HL-60 (cell line): ENCODE measurements at regions not wholly inside any gene's neighbourhood (a gene's known extent, or its start where the extent isn't known, plus 50 kb on each side); places are given as distances from the start of the nearest gene placed in this dataset.
A peak's percentile ranks its signal among the peaks of the same experiment; 100 is the strongest.

Experiments used
- DNase-seq, 2 experiments: peaks; one replicate each; pipeline ENCODE4 v3.0.0-alpha.2; 2010 to 2020; ENCODE audit warnings: low read depth in 1 of 2, low spot score in 1 of 2
- H3K27ac ChIP-seq: fragments of 250-450 bp; sonication (Bioruptor Pico); replicated peaks from 2 replicates; pipeline ENCODE4 v1.5.1; 2020; ENCODE audit warnings: mild to moderate bottlenecking, moderate library complexity
- H3K27me3 ChIP-seq: fragments of 250-450 bp; sonication (Bioruptor Pico); 2 replicates; pipeline ENCODE4 v1.5.1; 2021; ENCODE audit warnings: mild to moderate bottlenecking, moderate library complexity; ENCODE audit not compliant: insufficient read depth, poor library complexity, severe bottlenecking
- H3K4me3 ChIP-seq: replicated peaks from 2 replicates; pipeline ENCODE4 v1.5.1; 2011; ENCODE audit warnings: mild to moderate bottlenecking, control low read depth, low read length; ENCODE audit not compliant: insufficient read depth
- GABPA ChIP-seq: IDR thresholded peaks from 2 replicates; pipeline ENCODE4 v1.6.1; 2012; ENCODE audit warnings: low read depth
- POLR2AphosphoS5 ChIP-seq: IDR thresholded peaks from 2 replicates; pipeline ENCODE4 v1.6.1; 2012; ENCODE audit warnings: low read depth
- REST ChIP-seq: IDR thresholded peaks from 2 replicates; pipeline ENCODE4 v1.6.1; 2012; ENCODE audit warnings: low read depth; ENCODE audit not compliant: insufficient replicate concordance
- SPI1 ChIP-seq: IDR thresholded peaks from 2 replicates; pipeline ENCODE4 v1.6.1; 2012; ENCODE audit warnings: low read depth, mild to moderate bottlenecking, borderline replicate concordance
- TF ChIP-seq, protein P1 (sequence below): IDR thresholded peaks from one replicate; pipeline ENCODE4 v1.5.1; 2011; ENCODE audit warnings: low read length, control low read depth, inconsistent platforms; ENCODE audit not compliant: insufficient read depth

- peak; percentile 12; the same call in 1 of the 2 replicates for TF ChIP-seq SPI1
- TF ChIP-seq, protein P1, sequence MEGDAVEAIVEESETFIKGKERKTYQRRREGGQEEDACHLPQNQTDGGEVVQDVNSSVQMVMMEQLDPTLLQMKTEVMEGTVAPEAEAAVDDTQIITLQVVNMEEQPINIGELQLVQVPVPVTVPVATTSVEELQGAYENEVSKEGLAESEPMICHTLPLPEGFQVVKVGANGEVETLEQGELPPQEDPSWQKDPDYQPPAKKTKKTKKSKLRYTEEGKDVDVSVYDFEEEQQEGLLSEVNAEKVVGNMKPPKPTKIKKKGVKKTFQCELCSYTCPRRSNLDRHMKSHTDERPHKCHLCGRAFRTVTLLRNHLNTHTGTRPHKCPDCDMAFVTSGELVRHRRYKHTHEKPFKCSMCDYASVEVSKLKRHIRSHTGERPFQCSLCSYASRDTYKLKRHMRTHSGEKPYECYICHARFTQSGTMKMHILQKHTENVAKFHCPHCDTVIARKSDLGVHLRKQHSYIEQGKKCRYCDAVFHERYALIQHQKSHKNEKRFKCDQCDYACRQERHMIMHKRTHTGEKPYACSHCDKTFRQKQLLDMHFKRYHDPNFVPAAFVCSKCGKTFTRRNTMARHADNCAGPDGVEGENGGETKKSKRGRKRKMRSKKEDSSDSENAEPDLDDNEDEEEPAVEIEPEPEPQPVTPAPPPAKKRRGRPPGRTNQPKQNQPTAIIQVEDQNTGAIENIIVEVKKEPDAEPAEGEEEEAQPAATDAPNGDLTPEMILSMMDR = no peak
- no peak overlapping the region for H3K4me3 ChIP-seq
- H3K27me3 ChIP-seq = peaks cover 3% of the 10 kb centered on the region
- no peak overlapping the region for H3K27ac ChIP-seq
- peak in 1 of 2 experiments; percentile 5 for DNase-seq
Measured at GRCh38 chr14:96626916-96627315, 124.7 kb downstream of the PAPOLA start.

DNA sequence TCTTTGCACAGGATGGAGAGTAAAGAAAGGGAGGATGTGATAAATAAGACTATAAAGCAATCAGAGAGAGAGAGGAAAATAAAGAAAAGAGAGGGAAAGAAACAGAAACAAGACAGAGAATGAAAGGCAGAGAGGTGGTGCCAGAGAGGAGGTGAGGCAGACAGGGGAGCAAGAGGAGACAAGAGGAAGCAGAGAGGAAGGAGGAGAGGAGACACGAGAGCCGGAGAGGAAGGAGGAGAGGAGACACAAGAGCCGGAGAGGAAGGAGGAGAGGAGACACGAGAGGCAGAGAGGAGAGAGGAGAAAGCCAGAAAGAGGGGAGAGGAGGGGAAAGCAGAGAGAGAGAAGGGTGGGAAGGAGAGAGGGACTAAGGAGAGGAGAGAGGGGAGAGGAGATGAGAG is 125.2 kb downstream of the PAPOLA start:
- Histone ChIP-seq H3K27me3 (peaks cover 3% of the 10 kb centered on the region), H3K4me3 (no peak overlapping the region), H3K27ac (no peak overlapping the region)
- DNase-seq = peak in 1 of 2 experiments; percentile 6
- TF ChIP-seq POLR2AphosphoS5 (no peak), SPI1 (no peak), REST (no peak), GABPA (no peak)
- TF ChIP-seq, protein P1 = no peak

GRCh38 chr14:96627811-96628775 is 125.9 kb downstream of the PAPOLA start:
- no peak for DNase-seq
- Histone ChIP-seq H3K27ac (no peak overlapping the region), H3K27me3 (peaks cover 3% of the 10 kb centered on the region), H3K4me3 (no peak overlapping the region)
- TF ChIP-seq, protein P1 = no peak
- TF ChIP-seq POLR2AphosphoS5 (no peak), REST (no peak), GABPA (no peak), SPI1 (no peak)
